ENCODE measurements at regions not wholly inside any gene's neighbourhood (a gene's known extent, or its start where the extent isn't known, plus 50 kb on each side); places are given as distances from the start of the nearest gene placed in this dataset.

DNA sequence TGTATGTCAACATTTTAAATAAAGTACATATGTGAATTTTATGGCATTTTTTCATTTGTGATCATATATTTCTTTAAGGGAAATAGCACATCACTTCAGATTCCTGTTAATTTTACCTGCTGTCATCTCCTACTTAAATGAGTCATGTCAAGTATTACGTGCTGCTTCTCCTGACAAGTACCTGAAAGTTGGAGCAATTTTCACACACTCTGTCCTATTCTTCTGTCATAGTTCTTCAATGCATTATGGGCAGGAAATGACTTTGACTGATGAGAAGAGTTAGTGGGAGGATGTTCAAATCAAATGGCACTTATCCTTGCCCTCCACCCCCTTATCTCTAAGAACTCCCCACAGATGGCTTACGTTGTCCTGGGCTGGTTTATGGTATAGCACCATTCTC, 64.2 kb upstream of the SYTL5 start:
- intact Hi-C loops (cut with DNase I; ENCODE audit: low total_unique reads) = no loop called here
- no peak for TF ChIP-seq POLR2A (IDR thresholded peaks at IDR 0.05)
- TF ChIP-seq, protein P1, sequence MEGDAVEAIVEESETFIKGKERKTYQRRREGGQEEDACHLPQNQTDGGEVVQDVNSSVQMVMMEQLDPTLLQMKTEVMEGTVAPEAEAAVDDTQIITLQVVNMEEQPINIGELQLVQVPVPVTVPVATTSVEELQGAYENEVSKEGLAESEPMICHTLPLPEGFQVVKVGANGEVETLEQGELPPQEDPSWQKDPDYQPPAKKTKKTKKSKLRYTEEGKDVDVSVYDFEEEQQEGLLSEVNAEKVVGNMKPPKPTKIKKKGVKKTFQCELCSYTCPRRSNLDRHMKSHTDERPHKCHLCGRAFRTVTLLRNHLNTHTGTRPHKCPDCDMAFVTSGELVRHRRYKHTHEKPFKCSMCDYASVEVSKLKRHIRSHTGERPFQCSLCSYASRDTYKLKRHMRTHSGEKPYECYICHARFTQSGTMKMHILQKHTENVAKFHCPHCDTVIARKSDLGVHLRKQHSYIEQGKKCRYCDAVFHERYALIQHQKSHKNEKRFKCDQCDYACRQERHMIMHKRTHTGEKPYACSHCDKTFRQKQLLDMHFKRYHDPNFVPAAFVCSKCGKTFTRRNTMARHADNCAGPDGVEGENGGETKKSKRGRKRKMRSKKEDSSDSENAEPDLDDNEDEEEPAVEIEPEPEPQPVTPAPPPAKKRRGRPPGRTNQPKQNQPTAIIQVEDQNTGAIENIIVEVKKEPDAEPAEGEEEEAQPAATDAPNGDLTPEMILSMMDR (IDR thresholded peaks at IDR 0.05) = no peak
- no peak for DNase-seq (ENCODE audit: low spot score in 2 of 2)
- H3K4me3 ChIP-seq (ENCODE audit: low read depth, poor library complexity, severe bottlenecking) = no peak overlapping the region
- 60 to 67% methylated on average over 2 of the region's 2 CpGs for WGBS, 2 donors

DNA sequence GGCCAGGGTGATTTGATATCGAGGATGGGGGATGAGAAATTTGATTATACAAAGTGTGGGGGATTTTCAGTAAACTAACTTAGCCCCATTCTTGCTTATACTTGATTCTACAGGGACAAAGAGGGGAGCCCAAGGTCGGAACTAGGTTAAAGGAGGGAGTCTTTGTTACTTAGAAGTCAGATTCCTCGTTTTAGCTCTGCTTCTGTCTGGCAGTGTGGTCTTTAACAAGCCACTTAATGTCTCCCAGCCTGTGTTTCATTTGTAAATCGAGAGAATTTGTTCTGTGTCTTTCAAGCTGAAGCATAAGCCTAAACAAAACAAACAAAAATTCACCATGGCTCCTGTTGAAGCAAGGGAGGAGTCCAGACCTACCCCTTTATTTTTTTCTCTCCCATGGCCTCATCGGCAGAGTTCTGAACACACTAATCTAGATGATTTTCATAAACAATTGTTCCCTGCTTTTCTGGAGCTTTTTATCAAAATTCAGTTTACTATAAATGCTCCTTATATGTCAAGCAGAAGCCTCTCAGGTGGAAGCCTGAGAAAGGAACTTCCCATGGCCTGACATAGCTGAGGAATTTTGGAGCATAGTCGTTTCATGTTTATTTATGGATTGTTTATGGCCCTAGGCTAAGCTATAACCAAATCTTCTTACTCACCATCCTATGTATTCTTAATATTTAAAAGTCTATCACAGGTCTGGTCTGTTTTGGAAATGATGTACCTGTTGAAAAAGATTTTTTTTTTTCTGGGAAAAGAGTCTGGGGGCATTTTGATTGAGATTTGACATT, 62.6 kb upstream of the SYTL5 start:
- WGBS, 2 donors = 44 to 46% methylated on average over 6 of the region's 6 CpGs
- TF ChIP-seq, protein P1 (IDR thresholded peaks at IDR 0.05) = no peak
- no peak for TF ChIP-seq POLR2A (IDR thresholded peaks at IDR 0.05)

DNA sequence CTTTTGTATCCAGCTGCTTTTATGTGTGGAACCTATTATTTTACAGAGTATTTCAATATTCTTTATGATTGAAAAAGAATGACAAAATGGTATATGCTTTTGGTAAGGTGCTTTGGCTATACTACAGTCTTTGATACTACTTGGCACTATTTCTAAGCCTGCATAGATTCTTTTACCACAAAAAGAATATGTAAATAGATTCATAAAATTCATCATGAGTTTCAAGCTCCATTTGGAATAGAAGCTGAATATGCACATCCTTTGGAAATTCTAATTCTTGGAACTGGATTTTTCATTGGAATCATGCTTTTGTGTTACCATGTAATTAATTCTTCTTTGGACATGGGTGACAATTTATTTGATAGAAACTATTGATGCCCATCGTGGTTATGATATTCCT, 60.2 kb upstream of the SYTL5 start:
- no peak for TF ChIP-seq POLR2A (IDR thresholded peaks at IDR 0.05)
- TF ChIP-seq, protein P1 (IDR thresholded peaks at IDR 0.05) = no peak
- WGBS, 2 donors = 72 to 86% methylated on average over 1 of the region's 1 CpG
- DNase-seq (ENCODE audit: low spot score in 2 of 2) = no peak
- H3K4me3 ChIP-seq (ENCODE audit: low read depth, poor library complexity, severe bottlenecking) = no peak overlapping the region
- intact Hi-C loops (cut with DNase I; ENCODE audit: low total_unique reads) = no loop called here

More for the DNA sequence above, 62.6 kb upstream of the SYTL5 start:
- intact Hi-C loops (cut with DNase I; ENCODE audit: low total_unique reads) = no loop called here
- H3K4me3 ChIP-seq (ENCODE audit: low read depth, poor library complexity, severe bottlenecking) = no peak overlapping the region
- no peak for DNase-seq (ENCODE audit: low spot score in 2 of 2)

DNA sequence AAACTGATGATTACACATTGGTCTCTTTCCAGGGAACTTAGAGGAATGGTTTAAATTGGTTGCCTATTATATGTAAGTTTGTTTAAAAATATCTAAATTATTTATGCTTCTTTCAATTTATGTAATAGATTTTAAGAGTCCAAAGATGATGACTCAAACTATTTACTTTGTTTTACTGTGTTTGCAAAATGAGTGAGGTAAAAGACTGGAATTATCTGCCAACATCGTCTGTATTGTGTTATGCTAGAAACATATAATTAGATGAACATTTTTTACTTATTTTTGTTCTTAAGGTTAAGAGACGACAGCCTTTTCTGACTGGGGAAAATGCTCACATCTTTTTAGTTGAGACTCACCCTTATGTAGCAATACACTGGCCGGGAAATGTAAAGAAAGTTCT, 51.1 kb upstream of the SYTL5 start:
- no peak overlapping the region for H3K4me3 ChIP-seq (ENCODE audit: low read depth, poor library complexity, severe bottlenecking)
- no peak for TF ChIP-seq POLR2A (IDR thresholded peaks at IDR 0.05)
- TF ChIP-seq, protein P1 (IDR thresholded peaks at IDR 0.05) = no peak
- intact Hi-C loops (cut with DNase I; ENCODE audit: low total_unique reads) = loop anchor here (10.0 kb wide), 1 partner anchor 190 kb away; no protein-coding TSS in a partner anchor
- 65% methylated on average over 3 of the region's 3 CpGs for WGBS, 2 donors
- DNase-seq (ENCODE audit: low spot score in 2 of 2) = no peak

GRCh38 chrX:37956223-37956622, 50.1 kb upstream of the SYTL5 start:
- DNase-seq (ENCODE audit: low spot score in 2 of 2) = no peak
- TF ChIP-seq, protein P1 (IDR thresholded peaks at IDR 0.05) = no peak
- no peak for TF ChIP-seq POLR2A (IDR thresholded peaks at IDR 0.05)
- no peak overlapping the region for H3K4me3 ChIP-seq (ENCODE audit: low read depth, poor library complexity, severe bottlenecking)
- intact Hi-C loops (cut with DNase I; ENCODE audit: low total_unique reads) = loop anchor here (10.0 kb wide), 1 partner anchor 189 kb away; no protein-coding TSS in a partner anchor
- 61 to 79% methylated on average over 3 of the region's 3 CpGs for WGBS, 2 donors

Data from lower leg skin (tissue), 4 donors.